Activated T-helper 17 cell treated with anti-CD3 and anti-CD28 coated beads, Interleukin-2, amount 50 U/mL, for 72 hours (primary cell): ENCODE measurements at regions not wholly inside any gene's neighbourhood (a gene's known extent, or its start where the extent isn't known, plus 50 kb on each side); places are given as distances from the start of the nearest gene placed in this dataset.

Source experiments
- ATAC-seq: fragments of 150-1000 bp; cut with Tn5 transposase; replicated peaks from 2 replicates; pipeline ENCODE4 v1.10.0; 2021; ENCODE audit warnings: mild to moderate bottlenecking, moderate library complexity
- H3K27ac Mint-ChIP-seq: one replicate; pipeline ENCODE4 v1.8.0; 2022; ENCODE audit warnings: mixed read lengths
- H3K27me3 Mint-ChIP-seq: one replicate; pipeline ENCODE4 v1.8.0; 2022; ENCODE audit warnings: mixed read lengths
- H3K36me3 Mint-ChIP-seq: one replicate; pipeline ENCODE4 v1.8.0; 2022; ENCODE audit warnings: low read depth, mild to moderate bottlenecking, mixed read lengths
- H3K4me1 Mint-ChIP-seq: one replicate; pipeline ENCODE4 v1.8.0; 2022; ENCODE audit warnings: mixed read lengths
- H3K4me3 Mint-ChIP-seq: one replicate; pipeline ENCODE4 v1.8.0; 2022; ENCODE audit warnings: mild to moderate bottlenecking, mixed read lengths
- H3K9me3 Mint-ChIP-seq: one replicate; pipeline ENCODE4 v1.8.0; 2022; ENCODE audit warnings: mixed read lengths

GRCh38 chr11:92867913-92868619 lies 101.4 kb upstream of the MTNR1B start:
- Mint-ChIP-seq H3K4me3 (no peak overlapping the region), H3K27ac (no peak overlapping the region), H3K36me3 (no peaks in the 10 kb centered on the region), H3K9me3 (no peaks in the 10 kb centered on the region), H3K27me3 (peaks cover 4% of the 10 kb centered on the region), H3K4me1 (no peaks in the 10 kb centered on the region)
- no peak for ATAC-seq

GRCh38 chr11:92869716-92870115 lies 99.7 kb upstream of the MTNR1B start:
- Mint-ChIP-seq H3K27ac (no peak overlapping the region), H3K36me3 (no peaks in the 10 kb centered on the region), H3K9me3 (no peaks in the 10 kb centered on the region), H3K27me3 (peaks cover 4% of the 10 kb centered on the region), H3K4me1 (no peaks in the 10 kb centered on the region), H3K4me3 (no peak overlapping the region)
- ATAC-seq, result no peak

GRCh38 chr11:92870196-92870832 lies 99.1 kb upstream of the MTNR1B start:
- H3K27me3 Mint-ChIP-seq, result peaks cover 4% of the 10 kb centered on the region
- no peak overlapping the region for H3K27ac Mint-ChIP-seq
- no peak for ATAC-seq
- no peaks in the 10 kb centered on the region for H3K9me3 Mint-ChIP-seq
- H3K36me3 Mint-ChIP-seq, result no peaks in the 10 kb centered on the region
- H3K4me1 Mint-ChIP-seq, result no peaks in the 10 kb centered on the region
- no peak overlapping the region for H3K4me3 Mint-ChIP-seq

- Mint-ChIP-seq H3K27me3 (peaks cover 12% of the 10 kb centered on the region), H3K27ac (no peak overlapping the region), H3K9me3 (no peaks in the 10 kb centered on the region), H3K4me3 (no peak overlapping the region), H3K4me1 (no peaks in the 10 kb centered on the region), H3K36me3 (no peaks in the 10 kb centered on the region)
- ATAC-seq, result no peak
Measured at GRCh38 chr11:92873551-92873950, 95.9 kb upstream of the MTNR1B start.

- Mint-ChIP-seq H3K27ac (no peak overlapping the region), H3K4me3 (no peak overlapping the region), H3K4me1 (no peaks in the 10 kb centered on the region), H3K36me3 (no peaks in the 10 kb centered on the region), H3K27me3 (peaks cover 8% of the 10 kb centered on the region), H3K9me3 (no peaks in the 10 kb centered on the region)
- no peak for ATAC-seq
Measured at GRCh38 chr11:92875473-92875872, 94.0 kb upstream of the MTNR1B start.

- Mint-ChIP-seq H3K4me1 (no peaks in the 10 kb centered on the region), H3K4me3 (no peak overlapping the region), H3K27me3 (peaks cover 8% of the 10 kb centered on the region), H3K9me3 (no peaks in the 10 kb centered on the region), H3K27ac (no peak overlapping the region), H3K36me3 (no peaks in the 10 kb centered on the region)
- ATAC-seq, result no peak
Measured at GRCh38 chr11:92879086-92879485, 90.4 kb upstream of the MTNR1B start.

GRCh38 chr11:92880381-92880780 lies 89.1 kb upstream of the MTNR1B start:
- no peak for ATAC-seq
- H3K9me3 Mint-ChIP-seq, result no peaks in the 10 kb centered on the region
- no peaks in the 10 kb centered on the region for H3K36me3 Mint-ChIP-seq

GRCh38 chr11:92881940-92882450 lies 87.5 kb upstream of the MTNR1B start:
- Mint-ChIP-seq H3K4me1 (no peaks in the 10 kb centered on the region), H3K4me3 (no peak overlapping the region), H3K27ac (no peak overlapping the region), H3K9me3 (no peaks in the 10 kb centered on the region), H3K27me3 (no peaks in the 10 kb centered on the region), H3K36me3 (no peaks in the 10 kb centered on the region)
- no peak for ATAC-seq

More at GRCh38 chr11:92880381-92880780, 89.1 kb upstream of the MTNR1B start:
- no peaks in the 10 kb centered on the region for H3K4me1 Mint-ChIP-seq
- peaks cover 8% of the 10 kb centered on the region for H3K27me3 Mint-ChIP-seq
- no peak overlapping the region for H3K4me3 Mint-ChIP-seq
- H3K27ac Mint-ChIP-seq, result no peak overlapping the region

GRCh38 chr11:92882828-92883611 lies 86.4 kb upstream of the MTNR1B start:
- H3K9me3 Mint-ChIP-seq, result no peaks in the 10 kb centered on the region

GRCh38 chr11:92885600-92885999 lies 83.9 kb upstream of the MTNR1B start:
- Mint-ChIP-seq H3K27me3 (no peaks in the 10 kb centered on the region), H3K9me3 (no peaks in the 10 kb centered on the region), H3K27ac (no peak overlapping the region), H3K4me3 (no peak overlapping the region), H3K36me3 (no peaks in the 10 kb centered on the region), H3K4me1 (no peaks in the 10 kb centered on the region)
- no peak for ATAC-seq

More at GRCh38 chr11:92882828-92883611, 86.4 kb upstream of the MTNR1B start:
- no peak overlapping the region for H3K27ac Mint-ChIP-seq
- H3K27me3 Mint-ChIP-seq, result no peaks in the 10 kb centered on the region
- H3K36me3 Mint-ChIP-seq, result no peaks in the 10 kb centered on the region
- no peak overlapping the region for H3K4me3 Mint-ChIP-seq
- no peaks in the 10 kb centered on the region for H3K4me1 Mint-ChIP-seq
- no peak for ATAC-seq

- Mint-ChIP-seq H3K36me3 (no peaks in the 10 kb centered on the region), H3K4me3 (no peak overlapping the region), H3K27me3 (no peaks in the 10 kb centered on the region), H3K27ac (no peak overlapping the region), H3K9me3 (no peaks in the 10 kb centered on the region), H3K4me1 (no peaks in the 10 kb centered on the region)
- peak; percentile 34 for ATAC-seq
Measured at GRCh38 chr11:92886243-92886905, 83.1 kb upstream of the MTNR1B start.

- ATAC-seq, result no peak
- no peak overlapping the region for H3K4me3 Mint-ChIP-seq
- H3K27ac Mint-ChIP-seq, result no peak overlapping the region
- no peaks in the 10 kb centered on the region for H3K27me3 Mint-ChIP-seq
- no peaks in the 10 kb centered on the region for H3K4me1 Mint-ChIP-seq
- no peaks in the 10 kb centered on the region for H3K9me3 Mint-ChIP-seq
- H3K36me3 Mint-ChIP-seq, result no peaks in the 10 kb centered on the region
Measured at GRCh38 chr11:92888696-92889095, 80.8 kb upstream of the MTNR1B start.

GRCh38 chr11:92890846-92891245 lies 78.6 kb upstream of the MTNR1B start:
- Mint-ChIP-seq H3K27ac (no peak overlapping the region), H3K4me3 (no peak overlapping the region), H3K36me3 (no peaks in the 10 kb centered on the region), H3K4me1 (no peaks in the 10 kb centered on the region), H3K27me3 (no peaks in the 10 kb centered on the region), H3K9me3 (no peaks in the 10 kb centered on the region)
- no peak for ATAC-seq
